NB4 (cell line): ENCODE measurements at regions not wholly inside any gene's neighbourhood (a gene's known extent, or its start where the extent isn't known, plus 50 kb on each side); places are given as distances from the start of the nearest gene placed in this dataset.

Experiments used
- DNase-seq: peaks from one replicate; pipeline ENCODE4 v3.0.0; 2010; ENCODE audit warnings: low read depth
- H3K4me3 ChIP-seq: one replicate; pipeline ENCODE4 v1.5.1; 2011; ENCODE audit warnings: mild to moderate bottlenecking, low read depth, low read length, moderate library complexity
- MYC ChIP-seq: IDR thresholded peaks from 2 replicates; pipeline ENCODE4 v1.6.1; 2011; ENCODE audit warnings: low read depth, low read length
- POLR2A ChIP-seq: IDR thresholded peaks from 2 replicates; pipeline ENCODE4 v1.6.1; 2011; ENCODE audit warnings: mild to moderate bottlenecking; ENCODE audit not compliant: insufficient read length; ENCODE audit errors: extremely low read depth
- TF ChIP-seq, protein P1 (sequence below): IDR thresholded peaks from one replicate; pipeline ENCODE4 v1.5.1; 2012; ENCODE audit warnings: low read depth, low read length
- TF ChIP-seq, protein P2 (sequence below): IDR thresholded peaks from 2 replicates; pipeline ENCODE4 v1.6.1; 2011; ENCODE audit warnings: low read depth, low read length

DNA sequence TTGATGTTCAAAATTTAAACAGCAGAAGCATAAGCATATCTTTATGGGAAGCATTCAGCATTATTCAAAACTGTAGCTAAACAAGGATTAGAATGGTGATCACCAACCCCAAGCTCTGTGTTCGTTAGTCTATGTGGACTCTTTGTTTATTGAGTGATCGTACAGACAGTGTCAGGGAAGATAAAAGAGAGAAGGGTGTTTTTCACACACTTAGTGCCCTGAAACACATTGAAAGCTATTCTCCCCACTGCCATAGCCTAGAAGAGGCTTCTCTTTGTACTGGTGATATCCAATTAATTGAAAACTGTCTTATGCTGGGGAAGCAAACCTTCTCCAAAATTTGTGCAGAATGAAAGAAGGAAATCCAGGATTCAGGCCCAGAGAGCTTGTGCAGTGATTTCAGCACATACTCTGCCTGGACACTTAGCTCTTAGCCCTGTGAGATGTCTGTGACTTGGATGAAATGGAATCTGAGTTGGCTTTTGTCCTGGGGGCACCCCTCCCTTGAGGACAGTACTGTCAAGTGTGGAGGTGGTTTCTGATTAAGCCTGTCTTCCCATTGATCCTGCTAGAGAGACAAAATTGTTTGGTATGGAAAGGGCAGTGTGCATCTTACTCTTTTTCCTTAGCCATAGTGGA is 125.7 kb upstream of the MTHFD1L start:
- H3K4me3 ChIP-seq: no peak overlapping the region
- TF ChIP-seq POLR2A: no peak
- no peak for TF ChIP-seq MYC
- TF ChIP-seq, protein P1, sequence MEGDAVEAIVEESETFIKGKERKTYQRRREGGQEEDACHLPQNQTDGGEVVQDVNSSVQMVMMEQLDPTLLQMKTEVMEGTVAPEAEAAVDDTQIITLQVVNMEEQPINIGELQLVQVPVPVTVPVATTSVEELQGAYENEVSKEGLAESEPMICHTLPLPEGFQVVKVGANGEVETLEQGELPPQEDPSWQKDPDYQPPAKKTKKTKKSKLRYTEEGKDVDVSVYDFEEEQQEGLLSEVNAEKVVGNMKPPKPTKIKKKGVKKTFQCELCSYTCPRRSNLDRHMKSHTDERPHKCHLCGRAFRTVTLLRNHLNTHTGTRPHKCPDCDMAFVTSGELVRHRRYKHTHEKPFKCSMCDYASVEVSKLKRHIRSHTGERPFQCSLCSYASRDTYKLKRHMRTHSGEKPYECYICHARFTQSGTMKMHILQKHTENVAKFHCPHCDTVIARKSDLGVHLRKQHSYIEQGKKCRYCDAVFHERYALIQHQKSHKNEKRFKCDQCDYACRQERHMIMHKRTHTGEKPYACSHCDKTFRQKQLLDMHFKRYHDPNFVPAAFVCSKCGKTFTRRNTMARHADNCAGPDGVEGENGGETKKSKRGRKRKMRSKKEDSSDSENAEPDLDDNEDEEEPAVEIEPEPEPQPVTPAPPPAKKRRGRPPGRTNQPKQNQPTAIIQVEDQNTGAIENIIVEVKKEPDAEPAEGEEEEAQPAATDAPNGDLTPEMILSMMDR: no peak
- TF ChIP-seq, protein P2, sequence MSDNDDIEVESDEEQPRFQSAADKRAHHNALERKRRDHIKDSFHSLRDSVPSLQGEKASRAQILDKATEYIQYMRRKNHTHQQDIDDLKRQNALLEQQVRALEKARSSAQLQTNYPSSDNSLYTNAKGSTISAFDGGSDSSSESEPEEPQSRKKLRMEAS: no peak
- DNase-seq: no peak

DNA sequence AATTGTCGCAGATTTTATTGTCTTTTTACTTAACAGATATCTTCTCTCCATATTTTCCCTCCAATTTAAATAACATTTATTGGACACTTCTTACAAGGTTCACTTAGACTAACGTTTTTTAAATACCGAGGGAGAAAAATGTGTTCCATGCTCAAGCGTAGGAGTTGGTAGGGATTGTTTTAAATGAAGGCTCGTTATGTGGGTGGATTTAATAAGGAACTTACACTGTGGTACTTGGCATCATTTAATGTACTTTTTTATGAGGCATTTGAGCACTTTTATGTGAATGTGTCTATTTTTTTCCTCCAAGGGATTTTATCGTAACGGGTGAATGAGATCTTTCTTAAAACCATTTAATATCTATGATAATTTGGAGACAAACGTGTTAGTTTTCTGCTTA is 125.0 kb upstream of the MTHFD1L start:
- TF ChIP-seq, protein P1: no peak
- TF ChIP-seq, protein P2: no peak
- no peak for TF ChIP-seq MYC
- TF ChIP-seq POLR2A: no peak
- no peak for DNase-seq
- no peak overlapping the region for H3K4me3 ChIP-seq

DNA sequence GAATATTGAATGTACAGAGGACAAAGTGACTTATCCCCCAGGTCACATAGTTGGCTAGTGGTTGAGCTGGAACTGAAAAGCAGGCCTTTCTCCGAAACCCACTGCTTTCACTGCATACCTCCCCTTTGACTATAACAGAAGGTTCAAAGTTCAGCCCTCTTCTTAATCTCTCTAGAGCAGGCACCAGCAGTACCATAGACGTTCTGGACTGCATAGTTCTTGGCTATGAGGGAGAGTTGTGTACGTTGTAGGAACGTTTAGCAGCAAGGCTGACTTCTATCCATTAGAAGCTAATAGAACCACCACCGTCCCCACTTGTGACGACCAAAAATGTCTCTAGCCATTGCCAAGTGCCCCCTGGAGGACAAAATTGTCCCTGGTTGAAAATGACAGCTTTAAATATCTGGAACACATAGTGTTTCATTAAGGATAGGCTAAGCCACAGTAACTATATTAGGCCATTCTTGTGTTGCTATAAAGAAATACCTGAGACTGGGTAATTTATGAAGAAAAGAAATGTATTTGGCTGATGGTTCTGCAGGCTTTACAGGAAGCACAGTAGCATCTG is 123.8 kb upstream of the MTHFD1L start:
- peak; percentile 31 for DNase-seq
- TF ChIP-seq, protein P1: peak; percentile 59
- TF ChIP-seq, protein P2: no peak
- TF ChIP-seq MYC (no peak), POLR2A (no peak)
- H3K4me3 ChIP-seq: no peak overlapping the region

DNA sequence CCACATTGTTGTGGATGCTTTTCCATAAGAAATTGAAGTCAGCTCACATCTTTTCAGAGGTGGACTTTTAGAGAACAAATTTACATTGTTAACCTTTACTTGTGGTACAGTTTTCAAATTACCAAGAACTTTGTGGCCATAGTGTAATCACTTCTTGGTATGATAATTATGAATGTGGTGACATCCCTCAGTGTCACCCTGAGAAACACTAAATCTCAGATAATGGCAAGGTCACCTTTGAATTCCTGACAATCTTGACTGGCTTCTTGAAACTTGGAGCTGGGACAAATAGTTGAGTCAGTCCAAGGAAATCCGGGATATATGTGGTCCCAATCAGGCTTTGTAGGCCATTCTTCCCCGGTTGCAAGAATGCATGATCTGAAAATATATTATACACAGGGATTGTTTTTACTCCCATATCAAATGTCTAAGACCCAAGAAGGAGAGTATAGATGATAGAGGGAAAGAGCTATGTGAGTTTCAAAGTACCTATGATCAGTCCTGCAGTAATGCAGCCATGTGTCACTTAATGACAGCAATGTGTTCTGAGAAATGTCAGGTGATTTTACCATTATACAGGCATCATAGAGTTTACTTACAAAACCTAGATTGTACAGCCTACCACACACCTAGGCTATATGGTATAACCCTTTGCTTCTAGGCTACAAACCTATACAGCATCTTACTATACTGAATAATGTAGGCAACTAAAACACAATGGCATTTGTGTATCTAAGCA is 120.8 kb upstream of the MTHFD1L start:
- no peak for DNase-seq
- no peak overlapping the region for H3K4me3 ChIP-seq
- no peak for TF ChIP-seq MYC
- TF ChIP-seq, protein P1: no peak
- TF ChIP-seq POLR2A: no peak
- TF ChIP-seq, protein P2: no peak

DNA sequence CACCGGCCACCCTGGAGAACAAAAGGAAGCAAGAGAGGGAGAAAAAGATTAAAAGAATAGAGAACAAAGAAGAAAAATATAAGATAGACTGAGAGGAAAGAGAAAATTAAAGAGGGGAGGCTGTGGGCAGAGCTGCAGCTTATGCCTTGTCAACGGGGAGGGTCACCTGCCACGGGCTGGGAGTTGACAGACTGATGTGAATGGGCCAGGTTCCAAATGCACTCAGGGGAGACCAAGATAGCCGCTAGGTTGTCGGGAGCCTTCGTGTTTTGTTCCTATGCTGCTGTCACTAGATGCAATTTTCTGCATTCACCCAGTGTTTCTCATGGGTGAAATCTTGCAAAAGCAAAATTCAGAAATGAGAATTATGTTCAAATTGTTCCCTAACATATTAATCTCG is 119.6 kb upstream of the MTHFD1L start:
- no peak overlapping the region for H3K4me3 ChIP-seq
- DNase-seq: no peak
- TF ChIP-seq, protein P2: no peak
- TF ChIP-seq, protein P1: no peak
- TF ChIP-seq POLR2A (no peak), MYC (no peak)
